Mammary epithelial cell (primary cell): ENCODE measurements at regions not wholly inside any gene's neighbourhood (a gene's known extent, or its start where the extent isn't known, plus 50 kb on each side); places are given as distances from the start of the nearest gene placed in this dataset.
"Not testable (repeated sequence)": the region's sequence is repeated elsewhere in the genome, so short reads cannot be mapped to it uniquely, and the experiment has no call there.

Source experiments
- CTCF ChIP-seq, 2 donors: IDR thresholded peaks in 1 of 2; conservative IDR thresholded peaks in 1 of 2; 2 replicates each; pipeline ENCODE4 v1.5.1; 2011 to 2012; ENCODE audit warnings: inconsistent platforms in 2 of 2, low read length in 2 of 2, mild to moderate bottlenecking in 2 of 2, control low read depth in 1 of 2, low read depth in 1 of 2; ENCODE audit not compliant: insufficient read depth in 1 of 2; ENCODE audit errors: extremely low read depth in 1 of 2
- EZH2 ChIP-seq: IDR thresholded peaks from 2 replicates; pipeline ENCODE4 v1.6.1; 2012; ENCODE audit warnings: low read length, inconsistent platforms, borderline replicate concordance

DNA sequence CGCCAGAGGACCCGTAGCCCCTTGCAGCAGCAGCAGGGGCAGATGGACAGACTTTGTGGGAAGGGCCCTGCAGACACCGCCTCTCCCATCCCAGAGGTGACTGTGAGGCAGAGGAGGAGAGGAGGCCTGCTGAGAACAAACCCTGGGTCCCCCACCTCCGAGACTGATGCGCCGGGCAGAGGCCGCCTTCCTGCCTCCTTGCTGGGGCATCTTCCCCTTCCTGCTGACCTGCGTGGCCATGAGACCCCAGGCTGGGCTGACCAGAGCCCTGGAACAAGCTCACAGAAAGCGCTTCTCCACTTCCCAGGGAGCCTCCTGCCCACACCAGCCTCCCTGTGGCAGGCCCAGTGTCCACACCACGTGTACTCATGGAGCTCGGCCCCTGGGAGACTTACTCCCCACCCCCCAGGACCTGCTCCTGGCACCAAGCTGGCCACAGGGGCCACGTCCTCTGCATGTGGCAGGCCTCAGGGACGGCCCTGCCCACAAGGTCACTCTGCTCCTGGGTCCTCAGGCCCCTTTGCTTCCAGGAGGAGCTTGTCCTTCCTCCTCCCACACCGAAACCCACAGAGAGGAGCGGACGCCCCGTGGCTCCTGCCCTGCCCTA, 119.0 kb upstream of the ZNF469 start:
- not testable (repeated sequence) for TF ChIP-seq CTCF (conservative IDR thresholded peaks at IDR 0.05 in 1 of 2, IDR thresholded peaks at IDR 0.05 in 1 of 2; ENCODE audit: extremely low read depth in 1 of 2, insufficient read depth in 1 of 2, low read depth in 1 of 2, low read length in 2 of 2); EZH2
